ENCODE measurements at regions not wholly inside any gene's neighbourhood (a gene's known extent, or its start where the extent isn't known, plus 50 kb on each side); places are given as distances from the start of the nearest gene placed in this dataset.
"Not testable (repeated sequence)": the region's sequence is repeated elsewhere in the genome, so short reads cannot be mapped to it uniquely, and the experiment has no call there.

DNA sequence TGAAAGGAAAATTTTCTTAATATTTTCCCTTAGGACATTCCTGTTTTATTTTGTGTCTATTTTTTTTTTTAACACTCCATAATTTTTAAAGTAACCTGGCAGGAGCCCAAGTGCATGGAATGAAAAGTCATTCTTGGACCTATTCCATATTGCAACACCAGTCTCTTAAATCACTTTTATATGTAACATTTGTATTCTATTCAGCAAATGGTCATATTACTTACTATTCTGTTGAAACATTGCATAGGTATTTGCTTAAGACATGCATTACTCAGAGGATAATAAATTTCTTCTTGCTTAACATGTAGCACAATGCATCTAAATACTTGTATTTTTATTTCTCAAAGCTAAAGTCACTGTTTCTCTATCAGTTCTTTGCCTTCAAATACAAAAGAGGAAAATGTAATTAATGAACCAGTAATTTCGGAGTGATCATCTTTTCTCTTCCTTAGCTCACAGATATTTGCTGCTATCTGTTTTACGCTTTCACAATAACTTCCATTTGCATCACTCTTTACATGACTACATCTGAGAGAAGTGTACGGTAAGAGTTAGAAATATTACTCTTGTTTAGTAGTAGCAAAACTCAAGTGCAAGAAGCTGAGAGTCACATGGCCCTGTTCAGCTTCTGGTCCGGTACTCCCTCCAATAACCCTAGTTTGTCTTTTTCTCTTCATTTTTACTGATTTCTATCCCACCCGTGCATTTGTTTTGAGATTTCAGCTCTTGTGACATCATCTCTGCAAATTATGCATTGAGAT, 394.8 kb downstream of the USP25 start:
- DNase-seq (ENCODE audit: low spot score), result no peak
- TF ChIP-seq, protein P1, sequence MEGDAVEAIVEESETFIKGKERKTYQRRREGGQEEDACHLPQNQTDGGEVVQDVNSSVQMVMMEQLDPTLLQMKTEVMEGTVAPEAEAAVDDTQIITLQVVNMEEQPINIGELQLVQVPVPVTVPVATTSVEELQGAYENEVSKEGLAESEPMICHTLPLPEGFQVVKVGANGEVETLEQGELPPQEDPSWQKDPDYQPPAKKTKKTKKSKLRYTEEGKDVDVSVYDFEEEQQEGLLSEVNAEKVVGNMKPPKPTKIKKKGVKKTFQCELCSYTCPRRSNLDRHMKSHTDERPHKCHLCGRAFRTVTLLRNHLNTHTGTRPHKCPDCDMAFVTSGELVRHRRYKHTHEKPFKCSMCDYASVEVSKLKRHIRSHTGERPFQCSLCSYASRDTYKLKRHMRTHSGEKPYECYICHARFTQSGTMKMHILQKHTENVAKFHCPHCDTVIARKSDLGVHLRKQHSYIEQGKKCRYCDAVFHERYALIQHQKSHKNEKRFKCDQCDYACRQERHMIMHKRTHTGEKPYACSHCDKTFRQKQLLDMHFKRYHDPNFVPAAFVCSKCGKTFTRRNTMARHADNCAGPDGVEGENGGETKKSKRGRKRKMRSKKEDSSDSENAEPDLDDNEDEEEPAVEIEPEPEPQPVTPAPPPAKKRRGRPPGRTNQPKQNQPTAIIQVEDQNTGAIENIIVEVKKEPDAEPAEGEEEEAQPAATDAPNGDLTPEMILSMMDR (IDR thresholded peaks at IDR 0.05; ENCODE audit: extremely low read depth, missing control alignments), result no peak

DNA sequence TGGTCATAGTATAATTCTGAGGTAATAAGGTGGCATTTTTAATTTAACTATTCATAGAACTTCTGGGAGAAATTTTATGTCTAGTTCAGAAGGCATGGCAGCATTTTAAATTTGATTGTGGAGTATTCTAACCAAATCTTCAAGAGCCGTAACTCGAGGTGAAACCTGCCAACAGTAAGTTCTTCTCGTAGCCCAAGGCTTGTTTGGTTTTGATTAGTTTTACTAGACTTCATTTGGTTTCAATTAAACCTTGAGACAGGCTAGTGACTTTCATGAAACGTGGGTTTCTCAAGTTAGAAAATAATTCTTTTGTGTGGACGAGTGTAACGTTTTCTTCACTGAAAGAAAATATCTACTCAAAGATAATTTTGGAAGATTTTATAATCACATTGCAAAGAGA, 395.5 kb downstream of the USP25 start:
- TF ChIP-seq, protein P1 (IDR thresholded peaks at IDR 0.05; ENCODE audit: extremely low read depth, missing control alignments), result no peak

DNA sequence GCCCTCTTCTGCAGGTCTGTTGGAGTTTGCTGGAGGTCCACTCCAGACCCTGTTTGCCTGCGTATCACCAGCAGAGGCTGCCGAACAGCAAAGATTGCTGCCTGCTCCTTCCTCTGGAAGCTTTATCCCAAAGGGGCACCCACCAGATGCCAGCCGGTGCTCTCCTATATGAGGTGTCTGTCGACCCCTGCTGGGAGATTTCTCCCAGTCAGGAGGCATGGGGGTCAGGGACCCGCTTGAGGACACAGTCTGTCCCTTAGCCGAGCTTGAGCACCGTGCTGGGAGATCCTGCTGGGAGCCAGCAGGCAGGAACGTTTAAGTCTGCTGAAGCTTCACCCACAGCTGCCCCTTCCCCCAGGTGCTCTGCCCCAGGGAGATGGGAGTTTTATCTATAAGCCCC, 402.7 kb downstream of the USP25 start:
- not testable (repeated sequence) for DNase-seq (ENCODE audit: low spot score)

More for the DNA sequence above, 395.5 kb downstream of the USP25 start:
- DNase-seq (ENCODE audit: low spot score), result no peak

DNA sequence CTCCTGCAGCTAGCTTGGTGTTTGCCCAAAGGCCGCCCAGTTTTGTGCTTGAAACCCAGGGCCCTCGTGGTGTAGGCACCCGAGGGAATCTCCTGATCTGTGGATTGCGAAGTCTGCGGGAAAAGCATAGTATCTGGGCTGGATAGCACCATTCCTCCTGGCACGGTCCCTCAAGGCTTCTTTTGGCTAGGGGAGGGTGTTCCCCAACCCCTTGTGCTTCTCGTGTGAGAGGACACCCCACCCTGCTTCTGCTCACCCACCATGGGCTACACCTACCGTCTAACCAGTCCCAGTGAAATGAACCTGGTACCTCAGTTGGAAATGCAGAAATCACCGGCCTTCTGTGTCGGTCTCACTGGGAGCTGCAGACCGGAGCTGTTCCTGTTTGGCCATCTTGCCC, 403.5 kb downstream of the USP25 start:
- no peak for DNase-seq (ENCODE audit: low spot score)
- TF ChIP-seq, protein P1 (IDR thresholded peaks at IDR 0.05; ENCODE audit: extremely low read depth, missing control alignments), result no peak

DNA sequence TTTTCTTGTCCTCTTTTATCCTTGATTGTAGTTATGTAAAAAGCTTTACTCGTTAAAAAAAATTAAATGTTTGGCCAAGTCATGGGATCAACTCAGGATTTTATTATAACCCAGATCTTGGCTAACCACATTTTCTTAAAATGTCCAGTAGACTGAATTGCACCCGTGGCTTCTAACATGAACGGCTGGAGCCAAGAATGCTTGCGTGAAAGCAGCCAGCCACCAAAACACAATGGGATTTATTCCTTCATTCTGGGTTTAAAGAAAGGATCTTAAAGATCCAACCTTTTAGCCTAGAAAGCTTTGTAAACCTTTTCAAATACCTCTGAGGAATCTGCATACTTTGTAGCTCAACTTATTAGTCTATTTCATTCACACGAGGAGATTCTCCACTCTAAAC, 404.4 kb downstream of the USP25 start:
- no peak for DNase-seq (ENCODE audit: low spot score)
- TF ChIP-seq, protein P1 (IDR thresholded peaks at IDR 0.05; ENCODE audit: extremely low read depth, missing control alignments), result no peak

DNA sequence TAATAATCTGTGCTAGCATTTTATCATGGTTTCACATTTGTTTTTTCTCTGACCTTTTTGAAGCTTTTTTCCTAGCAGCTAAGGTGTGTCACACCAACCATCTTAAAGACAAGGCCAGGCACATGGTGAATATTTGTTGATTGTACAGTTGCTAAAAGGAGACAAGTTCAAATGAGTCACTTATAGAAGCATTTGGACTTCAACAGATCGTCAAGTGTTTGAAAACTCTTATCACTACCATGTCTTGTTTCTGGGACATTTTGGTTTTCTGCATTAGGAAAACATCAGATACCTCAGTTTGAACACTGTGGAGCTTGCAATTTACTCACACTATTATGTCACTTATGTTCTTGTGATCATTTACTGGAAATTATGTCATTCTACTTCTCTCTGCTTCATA, 407.3 kb downstream of the USP25 start:
- TF ChIP-seq, protein P1 (IDR thresholded peaks at IDR 0.05; ENCODE audit: extremely low read depth, missing control alignments), result no peak
- no peak for DNase-seq (ENCODE audit: low spot score)

DNA sequence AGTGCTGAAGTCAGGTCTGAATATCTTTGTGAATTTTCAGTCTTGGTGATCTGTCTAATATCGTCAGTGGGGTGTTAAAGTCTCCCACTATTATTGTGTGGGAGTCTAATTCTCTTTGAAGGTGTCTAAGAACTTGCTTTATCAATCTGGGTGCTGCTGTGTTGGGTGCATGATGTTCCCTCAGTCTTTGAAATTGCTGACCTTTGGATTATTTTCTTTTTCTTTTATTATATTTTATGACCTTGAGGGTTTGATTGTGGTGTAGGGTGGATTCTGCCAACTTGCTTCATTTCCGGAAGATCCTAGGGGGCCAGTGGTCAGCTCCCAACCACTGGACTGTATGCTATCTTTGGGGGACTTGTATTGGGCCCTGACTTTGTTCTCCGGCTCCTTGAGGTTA, 415.3 kb downstream of the USP25 start:
- DNase-seq (ENCODE audit: low spot score), result no peak
- TF ChIP-seq, protein P1 (IDR thresholded peaks at IDR 0.05; ENCODE audit: extremely low read depth, missing control alignments), result no peak

DNA sequence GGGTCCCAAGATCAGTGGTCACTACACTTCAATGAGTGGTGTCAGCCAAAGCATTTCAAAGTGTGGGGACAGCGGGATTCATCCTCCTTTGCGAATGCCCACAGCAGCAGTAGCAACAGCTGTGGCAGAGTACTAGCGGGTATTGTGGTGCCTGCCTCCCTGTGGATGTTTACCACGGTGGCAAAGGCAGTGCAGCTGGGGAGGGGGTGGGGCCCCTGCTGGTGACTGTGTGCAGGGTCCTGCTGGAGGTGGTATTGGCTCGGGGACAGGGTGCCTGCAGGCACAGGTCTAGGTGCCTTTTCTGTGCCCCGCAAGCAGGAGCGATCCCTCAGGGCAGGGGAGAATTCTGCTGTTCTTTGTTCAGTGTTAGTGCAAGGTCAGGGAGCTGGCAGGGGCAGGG, 415.7 kb downstream of the USP25 start:
- no peak for DNase-seq (ENCODE audit: low spot score)
- TF ChIP-seq, protein P1 (IDR thresholded peaks at IDR 0.05; ENCODE audit: extremely low read depth, missing control alignments), result no peak

All from GM20000 (cell line).